ENCODE measurements at regions not wholly inside any gene's neighbourhood (a gene's known extent, or its start where the extent isn't known, plus 50 kb on each side); places are given as distances from the start of the nearest gene placed in this dataset.

DNA sequence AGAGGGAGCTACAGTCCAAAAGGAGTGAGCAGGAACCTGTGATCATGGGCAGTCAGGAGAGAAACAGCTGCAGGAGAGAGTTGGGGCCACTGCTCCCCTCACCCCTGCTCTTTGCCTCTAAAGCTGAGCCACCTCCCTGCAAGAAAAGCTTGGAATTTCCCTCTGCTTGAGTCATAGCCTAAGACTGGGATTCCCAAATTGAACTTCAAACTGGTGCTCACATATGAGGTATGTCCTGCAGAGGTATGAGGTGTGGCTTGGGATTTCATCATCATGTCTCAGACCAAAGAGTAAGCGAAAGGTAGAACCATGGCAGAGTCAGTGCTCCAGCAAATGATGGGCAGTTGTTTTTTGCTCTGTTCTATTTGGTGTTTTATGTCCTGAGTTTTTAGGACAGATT is 237.1 kb upstream of the NRP1 start:
- TF ChIP-seq EZH2 (IDR thresholded peaks at IDR 0.05; ENCODE audit: insufficient read depth, poor library complexity, severe bottlenecking): no peak
- no peak for TF ChIP-seq EZH2phosphoT487 (IDR thresholded peaks at IDR 0.05; ENCODE audit: insufficient read depth, low read depth)
